RKO (cell line): ENCODE measurements at regions not wholly inside any gene's neighbourhood (a gene's known extent, or its start where the extent isn't known, plus 50 kb on each side); places are given as distances from the start of the nearest gene placed in this dataset.
"Not testable (repeated sequence)": the region's sequence is repeated elsewhere in the genome, so short reads cannot be mapped to it uniquely, and the experiment has no call there.

Experiments
- DNase-seq: peaks from one replicate; pipeline ENCODE4 v3.0.0-alpha.2; 2016; ENCODE audit warnings: low spot score

DNA sequence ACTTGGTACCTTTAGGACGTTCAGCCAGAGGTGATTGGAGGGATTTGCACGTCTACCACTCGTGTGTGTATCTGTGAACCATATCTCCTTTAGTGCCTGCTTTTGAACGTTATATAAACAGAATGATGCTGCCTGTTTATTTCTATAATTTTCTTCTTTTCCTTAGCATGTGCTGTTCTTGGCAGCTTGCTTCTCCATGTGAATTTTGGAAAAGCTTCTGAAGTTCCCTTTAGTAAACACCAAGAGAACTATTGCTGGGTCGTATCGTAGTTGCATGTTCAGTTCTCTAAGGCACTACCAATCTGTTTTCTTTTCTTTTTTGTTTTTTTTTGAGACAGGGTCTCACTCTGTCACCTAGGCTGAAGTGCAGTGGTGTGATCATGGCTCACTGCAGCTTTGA, 73.8 kb upstream of the FANCC start:
- not testable (repeated sequence) for DNase-seq

DNA sequence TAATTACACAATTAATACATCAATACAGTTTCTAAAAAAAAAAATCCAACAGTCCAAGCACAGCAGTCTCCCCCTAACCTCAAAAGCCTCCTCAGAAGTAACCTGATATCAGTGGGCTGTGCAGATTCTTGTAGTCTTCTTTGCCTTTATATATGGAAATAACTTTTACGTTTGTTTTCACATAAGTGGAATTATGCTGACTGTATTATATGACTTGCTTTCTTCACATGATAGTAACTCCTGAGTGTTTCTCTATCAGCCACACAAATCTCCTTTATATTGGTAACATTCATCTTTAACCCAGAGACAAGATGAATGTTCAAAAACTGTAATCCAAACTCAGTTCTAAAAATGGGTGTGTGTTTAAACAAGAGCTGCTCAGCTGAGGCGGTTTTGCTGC, 71.9 kb upstream of the FANCC start:
- no peak for DNase-seq

DNA sequence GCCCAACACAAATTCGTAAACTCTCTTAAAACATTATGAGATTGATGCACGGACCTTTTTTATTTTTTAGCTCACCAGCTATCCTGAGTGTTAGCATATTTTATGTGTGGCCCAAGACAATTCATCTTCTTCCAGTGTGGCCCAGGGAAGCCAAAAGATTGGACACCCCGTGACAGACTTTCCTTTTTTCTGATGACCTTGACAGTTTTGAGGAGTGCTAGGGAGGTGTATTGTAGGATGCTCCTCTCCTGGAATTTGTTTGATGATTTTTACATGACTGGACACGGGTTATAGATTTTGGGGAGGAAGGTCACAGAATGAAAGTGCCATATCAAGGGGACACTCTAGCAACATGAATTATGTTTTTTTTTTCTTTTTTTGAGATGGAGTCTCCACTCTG, 69.3 kb upstream of the FANCC start:
- DNase-seq, result no peak

DNA sequence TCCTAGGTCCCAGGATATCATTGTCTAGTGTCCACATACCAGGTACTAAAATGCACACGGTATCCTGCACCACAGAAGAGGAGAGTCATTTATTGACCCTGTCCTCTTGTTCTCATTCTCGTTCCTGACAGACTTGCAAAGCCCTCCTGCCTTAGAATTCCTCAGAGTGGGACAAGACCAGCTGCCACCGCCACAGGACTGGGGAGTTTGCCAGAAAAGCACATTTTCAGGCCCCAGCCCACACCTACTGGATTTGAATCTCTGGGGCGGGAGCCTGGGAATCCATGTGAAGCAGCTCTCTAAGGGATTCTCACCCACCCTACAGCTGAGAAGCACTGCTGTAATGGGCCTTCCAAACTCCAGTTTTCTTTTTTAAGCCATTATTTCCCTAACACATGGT, 68.0 kb upstream of the FANCC start:
- no peak for DNase-seq

DNA sequence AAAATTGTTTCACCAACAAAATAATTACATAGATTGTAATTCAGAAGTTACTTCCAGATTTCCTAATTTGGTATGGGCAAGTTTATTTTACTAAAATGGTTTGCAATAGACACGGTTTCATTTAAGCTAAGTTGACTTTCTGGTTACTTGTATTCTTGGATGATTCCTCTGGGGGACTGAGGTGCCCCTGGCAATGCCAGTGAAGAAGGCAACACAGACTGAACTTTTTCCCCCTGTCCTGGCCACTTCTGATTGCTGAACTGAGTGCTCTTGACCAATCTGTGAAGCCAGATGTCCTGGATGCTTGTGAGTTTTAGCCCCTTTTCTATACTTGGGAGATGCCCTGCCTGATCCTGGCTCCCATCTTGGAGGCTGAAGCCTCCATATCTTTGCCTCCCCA, 66.3 kb upstream of the FANCC start:
- DNase-seq, result no peak

DNA sequence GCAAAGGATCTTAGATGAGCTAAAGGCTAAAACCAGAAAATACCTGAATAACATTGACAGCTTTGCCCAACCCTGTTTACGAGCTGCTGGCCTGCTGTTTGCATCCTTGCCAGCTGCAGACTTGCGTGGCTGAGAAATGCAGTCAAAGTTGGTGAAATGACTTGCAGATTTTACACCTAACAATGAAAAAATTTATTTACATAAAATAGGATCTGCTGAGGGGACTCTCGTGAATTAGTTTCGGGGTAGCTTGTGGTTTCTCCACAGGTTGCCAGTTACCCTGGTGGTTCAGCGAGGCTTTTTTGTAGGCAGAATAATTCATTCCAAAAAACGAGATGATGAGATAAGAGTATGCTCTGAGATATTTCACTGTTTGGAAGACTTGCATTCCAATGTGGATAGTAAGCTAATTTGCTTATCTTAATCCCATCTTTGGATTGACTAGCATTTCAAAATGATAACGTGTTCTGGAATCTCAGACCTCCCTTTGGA, 65.7 kb upstream of the FANCC start:
- peak; percentile 44 for DNase-seq

DNA sequence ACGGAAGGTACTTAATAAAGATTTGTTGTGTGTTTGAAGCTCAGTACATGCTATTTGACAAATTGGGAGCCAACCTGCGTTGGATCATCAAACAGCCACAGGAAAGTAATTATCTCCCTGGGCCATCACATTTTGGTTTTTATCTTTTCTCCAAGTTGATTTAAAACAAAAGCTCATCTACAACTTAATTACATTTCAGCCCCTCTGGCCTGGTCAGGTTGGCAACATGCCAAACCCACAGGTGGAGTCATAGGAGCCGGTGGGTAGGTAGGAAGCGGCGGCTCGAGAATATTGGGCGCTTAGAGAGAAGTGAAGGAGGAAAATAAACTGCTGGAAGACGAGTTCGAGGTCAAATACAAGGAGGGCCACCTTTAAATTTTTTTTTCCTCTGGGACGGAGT, 64.9 kb upstream of the FANCC start:
- no peak for DNase-seq

DNA sequence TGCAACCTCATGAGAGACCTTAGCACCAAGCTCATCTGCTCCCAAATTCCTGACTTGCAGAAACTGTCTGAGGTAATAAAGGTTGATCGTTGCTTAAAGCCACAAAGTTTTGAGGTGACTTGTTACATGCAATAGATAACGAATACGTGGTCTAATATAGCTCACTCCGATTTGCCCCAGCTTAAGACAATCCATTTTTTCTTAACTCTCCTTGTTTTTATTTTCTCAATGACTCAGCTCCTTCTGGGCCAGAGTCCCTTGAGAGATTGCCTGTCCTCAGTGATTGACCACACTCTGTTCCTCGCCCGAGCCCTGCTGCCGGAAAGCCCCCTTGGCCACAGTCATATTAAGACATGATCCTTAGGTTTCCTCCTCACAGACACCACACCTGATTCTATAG, 63.7 kb upstream of the FANCC start:
- no peak for DNase-seq

DNA sequence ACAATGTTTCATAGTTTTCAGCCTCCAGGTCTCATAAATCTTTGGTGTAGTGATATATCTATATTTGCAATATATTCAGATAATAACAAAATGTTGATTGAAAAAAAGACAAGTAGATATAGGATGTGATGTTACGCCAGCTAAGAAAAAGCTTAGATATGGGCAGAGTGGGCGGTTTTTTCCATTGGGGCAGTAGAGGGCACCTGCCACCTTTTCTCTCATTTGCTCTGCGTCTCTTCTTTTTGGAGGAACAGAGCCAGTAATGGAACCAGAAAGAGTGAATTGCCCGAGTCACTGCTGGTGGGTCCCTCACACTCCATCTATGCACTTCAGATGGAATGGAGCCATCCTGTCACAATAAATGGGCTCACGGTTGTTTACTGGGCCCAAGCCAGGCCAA, 62.1 kb upstream of the FANCC start:
- DNase-seq, result no peak

DNA sequence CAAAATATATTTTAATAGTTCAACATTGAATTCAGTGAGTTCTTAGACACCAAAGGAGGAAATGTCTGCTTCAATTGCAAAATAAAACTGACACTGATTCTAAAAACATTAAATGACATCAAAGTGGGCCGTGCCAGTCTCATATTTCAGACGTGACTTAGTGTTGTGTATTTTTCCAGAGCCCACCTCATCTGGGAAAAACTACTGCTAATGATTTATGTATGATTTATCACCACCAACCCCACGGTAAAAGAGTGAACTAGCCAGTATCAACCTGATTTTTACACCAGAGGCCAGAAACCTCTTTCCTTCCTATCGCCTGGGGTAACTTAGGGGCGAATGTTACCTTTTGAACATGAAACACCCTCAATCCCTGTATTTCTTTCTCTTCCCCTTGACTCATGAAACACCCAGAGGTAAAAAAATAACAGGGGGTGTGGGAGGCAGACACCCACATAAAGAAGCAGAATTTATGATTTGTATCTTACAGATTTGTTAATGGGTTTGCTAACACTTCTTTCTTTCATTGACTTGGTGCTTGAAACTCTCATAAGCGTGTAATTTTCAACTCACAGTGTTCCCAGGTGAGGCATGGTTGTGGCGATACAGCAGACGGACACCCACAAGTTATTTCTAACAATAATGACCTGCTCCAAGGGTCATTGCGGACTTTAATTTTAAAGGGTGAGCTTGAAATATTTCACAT, 56.4 kb upstream of the FANCC start:
- no peak for DNase-seq

DNA sequence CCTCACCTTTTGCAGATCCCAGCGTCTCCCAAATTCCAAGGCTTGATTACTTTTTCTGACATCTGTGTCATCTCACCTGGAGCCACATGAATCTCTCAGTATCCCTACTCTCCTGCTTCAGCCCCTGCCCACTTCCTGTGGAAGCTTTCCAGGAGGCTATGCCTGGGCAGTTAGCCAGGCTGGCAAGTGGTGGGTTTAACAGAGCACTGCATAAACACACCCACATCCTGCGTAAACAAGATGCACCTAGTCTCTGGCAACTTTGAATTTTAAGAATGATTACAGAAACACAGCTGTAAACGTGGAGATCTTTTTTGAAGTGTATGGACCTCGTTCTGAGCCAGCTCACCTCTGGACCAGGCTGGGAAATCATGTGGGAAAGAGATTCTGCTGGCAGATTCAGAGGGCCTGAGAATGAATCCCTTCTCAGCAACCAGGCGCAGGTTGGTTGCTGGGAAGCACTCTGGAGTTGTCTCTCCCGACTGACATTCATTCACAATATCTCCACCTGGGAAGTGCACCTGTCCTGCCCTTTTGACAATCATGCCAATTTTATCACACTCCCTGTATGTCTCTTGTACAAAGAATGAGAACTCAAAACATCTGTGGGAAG, 55.7 kb upstream of the FANCC start:
- DNase-seq, result no peak

DNA sequence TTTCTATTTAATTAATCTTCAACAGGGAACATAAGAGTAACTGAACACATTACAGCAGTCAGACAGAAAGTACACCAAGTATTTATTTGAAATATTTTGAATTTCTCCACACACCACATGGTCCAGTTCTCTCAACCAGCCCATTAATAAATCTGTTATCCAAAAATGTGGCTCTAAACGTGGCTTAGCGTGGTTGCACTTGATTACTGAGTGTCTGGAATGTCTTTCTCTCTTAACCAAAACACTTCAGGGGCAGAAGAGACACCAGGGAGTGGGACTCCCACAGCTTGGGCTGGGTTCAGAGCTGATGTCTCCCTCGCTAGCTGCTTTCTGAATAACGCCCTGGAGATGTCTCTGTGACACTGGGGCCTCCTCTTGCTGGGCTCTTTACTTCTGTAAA, 52.6 kb upstream of the FANCC start:
- no peak for DNase-seq

DNA sequence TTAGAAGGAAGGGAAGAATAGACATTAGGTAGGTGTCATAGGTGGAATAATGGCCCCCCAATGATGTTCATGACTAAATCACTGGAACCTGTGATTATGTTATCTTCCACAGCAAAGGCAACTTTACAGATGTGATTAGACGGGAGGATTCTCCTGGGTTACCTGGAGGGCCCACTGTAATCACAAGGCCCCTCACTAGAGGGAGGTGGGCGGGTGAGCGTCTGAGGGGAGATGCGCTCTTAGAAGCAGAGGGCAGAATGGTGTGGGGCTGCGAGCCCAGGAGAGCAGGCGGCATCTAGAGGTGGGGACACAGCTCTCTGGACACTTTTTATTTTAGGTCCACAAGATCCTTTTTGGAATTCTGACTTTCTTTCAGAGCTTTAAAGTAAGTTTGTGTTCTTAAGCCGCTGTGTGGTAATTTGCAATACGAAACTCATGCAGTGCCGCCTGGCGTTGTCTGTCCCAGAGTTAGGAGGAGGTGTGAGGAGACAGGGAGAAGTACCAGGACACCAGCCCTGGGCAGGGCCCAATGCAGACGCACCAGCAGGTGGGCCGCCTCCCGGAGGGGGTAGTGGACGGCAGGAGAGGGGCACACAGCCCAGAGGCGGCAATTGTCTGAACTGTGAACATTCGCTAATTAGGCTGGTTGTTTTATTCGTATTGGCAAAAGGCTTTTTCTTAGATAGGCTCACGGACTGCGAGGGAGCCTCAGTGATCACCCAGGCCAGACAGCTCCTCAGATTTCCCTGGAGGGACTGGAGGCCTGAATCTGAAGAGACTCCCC, 51.1 kb upstream of the FANCC start:
- DNase-seq, result no peak
